GM18861 (cell line): ENCODE measurements at regions not wholly inside any gene's neighbourhood (a gene's known extent, or its start where the extent isn't known, plus 50 kb on each side); places are given as distances from the start of the nearest gene placed in this dataset.
"Not testable (repeated sequence)": the region's sequence is repeated elsewhere in the genome, so short reads cannot be mapped to it uniquely, and the experiment has no call there.

Experiments
- ATAC-seq: cut with Tn5 transposase; IDR thresholded peaks from one replicate; pipeline ENCODE4 v1.9.1; 2021; ENCODE audit not compliant: unreplicated experiment

DNA sequence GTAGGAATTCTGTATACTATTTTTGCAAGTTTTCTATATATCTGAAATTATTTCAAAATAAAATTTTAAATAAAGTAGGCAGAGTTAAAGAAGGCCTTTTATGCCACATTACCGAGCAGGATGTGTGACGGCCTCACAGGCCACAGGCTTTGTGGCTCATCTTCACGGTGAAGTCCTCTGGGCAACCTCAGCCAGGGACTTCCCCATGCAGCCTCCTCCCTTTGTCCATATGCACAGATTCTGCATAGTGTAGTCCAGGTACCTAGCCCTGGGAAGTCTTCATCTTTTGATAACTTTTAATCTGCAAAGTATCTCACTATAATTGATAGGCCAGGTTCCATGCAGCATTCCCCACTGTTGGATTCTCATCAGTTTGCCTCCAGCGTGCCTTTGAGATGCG lies 62.8 kb downstream of the ARHGAP11B start:
- ATAC-seq: not testable (repeated sequence)

DNA sequence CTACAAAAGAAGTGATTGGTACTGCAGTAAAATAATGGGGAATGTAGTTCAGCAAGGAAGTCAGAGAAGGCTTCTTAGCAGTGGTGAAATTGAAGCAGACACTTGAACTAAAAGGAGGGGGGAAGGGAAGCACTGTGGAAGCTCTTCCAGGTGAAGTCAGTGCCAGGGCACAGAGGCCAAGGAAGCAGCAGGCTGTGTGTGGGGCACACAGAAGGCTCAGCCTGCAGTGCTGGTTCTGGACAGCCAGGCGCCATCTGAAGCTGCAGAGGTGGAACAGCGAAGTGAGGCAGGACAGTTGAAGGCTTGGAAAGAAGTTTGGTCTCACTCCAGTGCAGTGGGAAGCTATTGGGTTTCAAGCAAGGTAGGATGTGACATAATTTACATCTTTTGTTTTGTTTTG lies 64.2 kb downstream of the ARHGAP11B start:
- not testable (repeated sequence) for ATAC-seq

DNA sequence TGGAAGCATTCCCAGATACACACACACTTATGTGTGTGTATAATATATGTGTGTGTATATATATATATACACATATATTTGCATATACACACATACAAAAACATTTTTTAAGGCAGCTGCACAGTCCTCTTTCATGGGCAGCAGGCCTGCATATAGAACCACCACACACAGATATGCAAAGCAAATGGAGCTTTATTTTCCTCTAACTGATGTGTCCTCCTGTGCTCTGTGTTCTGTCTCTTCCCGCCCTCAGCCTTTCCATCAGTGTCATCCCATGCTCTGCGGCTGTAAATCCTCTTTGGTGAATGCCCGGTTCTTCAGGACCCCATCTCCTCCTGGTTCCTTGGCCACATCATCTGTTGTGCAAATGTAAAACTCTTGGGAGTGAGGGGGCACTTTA lies 69.9 kb downstream of the ARHGAP11B start:
- ATAC-seq: not testable (repeated sequence)

DNA sequence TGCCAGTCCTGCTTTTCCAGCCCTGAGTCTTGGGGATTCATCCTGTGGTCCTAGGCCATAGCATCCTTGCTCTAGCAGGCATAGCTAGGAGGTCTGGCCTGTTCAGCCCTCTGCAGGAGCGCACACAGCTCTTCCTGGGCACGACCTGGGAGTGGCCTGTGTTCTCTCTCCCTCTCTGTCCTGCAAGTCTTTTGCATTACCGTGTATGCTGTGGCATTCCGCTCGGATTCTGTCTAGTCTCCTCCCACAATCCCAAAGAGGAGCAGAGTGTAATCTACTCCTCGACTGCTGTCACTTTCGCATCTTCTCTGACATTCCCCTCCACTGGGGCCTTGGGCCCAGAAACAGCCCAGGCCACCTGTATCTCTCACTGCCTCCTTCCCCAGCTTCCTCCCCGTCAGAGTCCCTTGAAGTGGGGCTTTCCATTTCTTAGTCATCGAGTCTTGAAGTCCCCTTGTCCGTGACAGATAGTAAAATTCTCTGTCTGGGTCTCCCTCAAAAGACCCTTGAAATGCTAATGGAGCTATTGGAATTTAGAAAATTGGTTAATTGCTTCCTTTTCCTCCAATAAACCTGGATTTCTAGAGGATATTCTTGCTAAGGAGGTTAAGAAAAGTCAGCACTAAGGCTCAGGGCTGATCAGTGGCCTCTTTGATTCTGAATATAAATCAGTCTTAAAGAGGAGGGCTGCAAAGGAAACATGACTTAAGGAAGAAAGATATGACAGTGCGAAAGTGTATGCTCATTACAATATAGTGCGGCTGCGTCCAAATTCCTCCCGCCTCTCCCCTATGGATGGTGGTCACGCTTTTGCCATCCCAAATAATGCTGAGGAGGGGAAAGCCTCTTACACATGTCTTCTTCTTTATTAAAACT lies 70.7 kb downstream of the ARHGAP11B start:
- ATAC-seq: peak; percentile 66

DNA sequence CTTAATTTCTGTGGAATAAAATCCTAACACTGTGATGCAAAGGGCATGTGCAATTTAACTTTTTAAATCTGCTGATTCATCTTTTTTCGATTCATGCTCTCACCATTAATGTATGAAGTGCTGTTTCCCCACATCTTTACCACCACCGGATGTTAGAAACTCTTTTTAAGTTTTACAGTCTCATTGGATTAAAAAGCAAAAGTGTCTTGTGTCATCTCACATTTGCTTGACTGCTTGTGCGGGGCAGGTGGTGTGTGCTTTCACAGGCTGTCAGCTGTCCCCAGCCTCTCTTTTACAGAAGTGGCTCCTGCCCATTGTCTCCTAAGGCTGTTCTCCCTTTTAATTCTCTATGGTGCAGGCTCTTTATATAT lies 71.4 kb downstream of the ARHGAP11B start:
- peak; percentile 64 for ATAC-seq

DNA sequence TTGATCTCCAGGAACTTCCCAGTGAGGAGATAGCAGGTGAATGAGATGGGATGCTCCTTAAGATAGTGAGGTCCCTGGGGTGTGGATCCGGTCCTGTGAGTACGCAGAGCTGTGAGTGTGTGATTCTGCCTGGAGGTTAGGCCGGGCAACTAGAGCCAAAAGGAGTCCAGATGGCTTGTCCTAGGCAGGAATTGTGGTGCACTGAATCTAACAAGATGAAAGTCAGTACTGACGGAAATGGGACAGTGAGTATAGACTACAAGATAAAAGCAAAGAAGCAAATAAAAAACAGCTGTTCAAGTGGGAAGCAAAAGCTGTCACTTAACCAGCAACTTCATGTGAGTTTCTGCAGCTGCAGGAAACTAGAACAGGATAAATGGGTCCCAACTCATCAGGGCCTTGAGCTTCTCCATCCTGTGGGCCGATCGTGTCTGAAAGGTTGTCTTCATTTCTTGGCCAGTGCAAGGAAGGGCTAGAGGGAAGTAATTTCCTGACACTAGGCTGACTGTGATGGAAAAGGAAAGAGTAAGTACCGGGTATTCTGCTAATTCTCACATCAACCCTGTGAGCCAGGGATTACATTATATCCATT lies 74.2 kb downstream of the ARHGAP11B start:
- ATAC-seq: not testable (repeated sequence)

DNA sequence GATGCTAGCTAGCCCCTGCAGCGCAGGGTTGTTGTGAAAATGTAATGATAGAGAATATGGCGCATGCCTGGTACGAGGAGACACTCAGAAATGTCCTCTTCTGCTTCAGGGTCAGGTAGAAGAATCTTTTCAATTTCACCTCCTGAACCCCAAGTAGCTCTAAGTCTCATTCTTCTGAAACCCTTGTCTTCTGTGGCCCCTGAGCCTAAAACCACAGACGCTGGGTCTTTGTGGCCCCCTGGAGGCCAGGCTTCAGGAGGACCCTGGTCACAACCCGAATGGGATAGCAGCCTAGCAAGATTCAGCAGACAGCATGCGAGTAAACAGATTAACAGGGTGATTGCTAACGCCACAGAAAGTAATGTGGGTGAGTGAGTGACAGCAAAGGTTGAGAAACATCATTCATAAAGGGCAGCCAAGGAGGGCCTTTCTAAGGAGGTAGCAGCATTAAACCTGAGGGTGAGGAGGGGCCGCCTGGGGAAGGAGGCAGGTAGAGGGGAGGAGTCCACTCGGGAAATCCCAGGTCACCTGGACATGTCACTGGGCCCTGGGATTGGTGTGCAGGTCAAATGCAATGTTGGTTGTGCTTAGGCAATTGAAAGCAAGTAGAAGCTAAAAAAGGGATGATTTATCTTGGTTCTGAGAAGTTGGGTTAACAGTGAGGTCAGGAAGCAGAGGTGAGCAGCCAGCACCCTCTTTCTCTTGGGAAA lies 82.2 kb downstream of the ARHGAP11B start:
- ATAC-seq: not testable (repeated sequence)

DNA sequence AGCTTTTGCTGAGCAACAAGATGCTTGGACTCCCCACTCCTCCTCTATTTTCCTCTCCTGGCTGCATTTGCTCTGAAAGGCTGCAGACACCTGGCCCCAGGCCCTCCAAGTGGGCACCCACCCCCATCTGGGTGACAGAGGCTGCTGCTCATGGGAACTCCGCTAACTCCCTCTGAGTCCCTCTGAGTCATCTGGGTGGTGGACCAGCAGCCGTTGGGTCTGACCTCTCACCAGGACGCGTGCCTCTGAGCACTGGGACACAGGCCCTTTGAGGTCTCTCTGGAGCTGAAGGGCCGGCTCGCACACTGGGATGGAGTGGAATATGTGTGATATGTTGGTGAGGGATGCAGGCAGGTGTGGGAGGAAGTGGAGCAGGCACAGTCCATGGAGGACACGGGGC lies 82.9 kb downstream of the ARHGAP11B start:
- not testable (repeated sequence) for ATAC-seq

DNA sequence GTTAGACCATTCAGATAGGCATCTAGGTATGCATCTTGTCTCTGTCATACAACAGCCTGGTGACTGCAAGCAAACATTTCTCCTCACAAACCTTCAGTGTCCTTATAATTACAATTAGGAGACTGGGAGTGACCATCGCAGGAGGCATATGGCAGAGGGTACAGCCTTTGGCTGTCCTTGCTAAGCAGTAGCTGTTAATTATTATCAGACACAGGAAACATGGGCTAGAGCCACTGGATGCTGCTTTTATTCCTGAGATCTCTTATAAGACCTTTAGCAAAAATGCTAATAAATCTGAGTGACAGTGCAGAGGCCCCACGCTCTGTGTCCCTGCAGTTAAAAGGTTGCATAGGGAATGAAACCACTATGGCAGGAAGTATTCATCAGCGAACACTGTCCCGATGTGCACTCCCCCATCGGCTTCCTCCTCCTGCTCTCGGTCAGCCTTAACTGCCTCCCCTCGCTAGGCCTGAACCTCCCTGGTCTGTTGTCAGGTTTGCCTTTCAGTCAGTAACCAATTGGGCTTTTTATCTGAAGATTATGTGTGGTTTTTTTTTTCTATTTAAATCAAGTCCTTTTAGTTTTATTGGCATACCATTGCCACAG lies 92.2 kb downstream of the ARHGAP11B start:
- ATAC-seq: peak; percentile 77

DNA sequence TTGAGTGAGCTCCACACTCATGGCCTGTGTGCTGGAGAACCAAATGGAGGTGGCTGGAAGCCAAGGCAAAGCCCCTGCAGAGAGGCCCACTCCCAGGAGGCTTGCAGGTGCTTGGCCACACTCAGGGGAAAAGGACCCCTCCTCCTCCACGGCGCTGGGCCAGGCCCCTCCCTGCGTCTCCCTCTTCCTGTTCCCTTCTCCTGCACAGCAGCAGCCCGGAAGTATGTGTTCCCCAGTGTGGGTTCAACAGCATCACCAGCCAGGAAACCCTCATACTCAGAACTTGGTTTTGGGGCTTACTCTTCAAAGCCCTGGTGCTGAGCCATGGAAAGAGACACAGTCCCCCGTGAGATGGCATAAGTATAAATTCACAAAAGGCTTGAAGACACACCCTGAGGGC lies 93.4 kb downstream of the ARHGAP11B start:
- not testable (repeated sequence) for ATAC-seq

DNA sequence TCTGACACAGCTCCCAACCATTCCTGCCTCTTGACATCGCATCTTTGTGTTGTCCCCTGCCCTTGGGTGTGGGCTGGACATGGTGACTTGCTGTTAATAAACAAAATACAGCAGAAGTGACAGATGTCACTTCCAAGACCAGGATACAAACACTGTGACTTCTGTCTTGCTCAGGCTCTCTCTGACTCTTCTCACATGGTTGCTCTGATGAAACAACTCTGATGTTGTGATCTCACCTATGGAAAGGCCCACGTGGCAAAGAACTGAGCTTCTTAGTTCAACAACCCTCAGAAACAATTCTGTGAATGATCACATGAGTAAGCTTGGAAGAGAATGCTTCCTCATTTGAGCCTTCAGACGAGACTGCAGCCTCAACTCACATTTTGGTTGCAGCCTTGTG lies 94.9 kb downstream of the ARHGAP11B start:
- not testable (repeated sequence) for ATAC-seq

DNA sequence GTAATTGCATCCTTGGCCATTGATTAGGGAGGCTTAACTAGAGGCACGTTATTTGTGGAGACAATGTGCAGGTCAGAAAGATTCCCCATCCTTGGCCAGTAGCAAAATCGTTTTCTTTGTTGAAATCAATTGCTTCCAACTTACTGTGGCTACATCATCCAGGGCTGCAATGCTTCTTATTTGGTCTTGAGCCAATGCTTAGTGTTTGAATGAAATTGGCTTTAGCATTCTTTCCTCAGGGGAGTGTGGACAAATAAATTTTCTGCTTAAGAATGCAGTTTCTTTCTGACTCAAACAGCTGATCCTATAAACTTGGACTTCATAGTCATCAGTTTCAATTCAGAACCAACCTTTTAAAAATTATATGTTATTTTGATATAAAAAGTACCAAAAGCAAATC lies 95.6 kb downstream of the ARHGAP11B start:
- ATAC-seq: not testable (repeated sequence)

DNA sequence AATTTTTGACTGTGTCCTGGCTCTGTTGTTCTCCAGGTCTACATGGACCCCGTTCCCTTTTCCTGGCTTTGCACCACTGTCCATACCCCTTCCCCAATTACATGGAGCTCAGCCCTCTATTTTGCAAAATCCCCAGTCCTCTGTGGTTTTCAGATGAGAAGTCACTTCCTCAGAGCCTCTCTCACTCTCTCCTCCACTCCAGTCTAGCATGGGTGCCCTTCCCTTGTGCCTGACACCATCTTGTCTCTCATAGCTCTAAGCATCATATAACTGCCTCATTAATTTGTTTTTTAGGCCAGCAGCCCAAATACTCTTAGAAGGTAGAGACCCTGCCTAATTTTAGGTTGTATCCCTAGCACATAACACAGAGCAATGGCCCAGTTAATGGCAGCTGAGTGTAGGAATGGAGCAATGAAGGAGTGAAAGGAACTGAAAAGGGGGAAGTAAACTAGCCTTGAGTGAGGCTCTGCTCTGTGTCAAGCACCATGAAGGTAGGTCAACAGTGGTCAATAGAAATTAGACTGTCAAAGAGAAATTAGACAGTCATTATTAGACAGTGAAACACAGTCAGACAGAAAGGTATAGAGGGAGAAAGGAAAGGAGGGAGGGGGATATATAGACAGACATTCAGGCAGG lies 97.7 kb downstream of the ARHGAP11B start:
- not testable (repeated sequence) for ATAC-seq

DNA sequence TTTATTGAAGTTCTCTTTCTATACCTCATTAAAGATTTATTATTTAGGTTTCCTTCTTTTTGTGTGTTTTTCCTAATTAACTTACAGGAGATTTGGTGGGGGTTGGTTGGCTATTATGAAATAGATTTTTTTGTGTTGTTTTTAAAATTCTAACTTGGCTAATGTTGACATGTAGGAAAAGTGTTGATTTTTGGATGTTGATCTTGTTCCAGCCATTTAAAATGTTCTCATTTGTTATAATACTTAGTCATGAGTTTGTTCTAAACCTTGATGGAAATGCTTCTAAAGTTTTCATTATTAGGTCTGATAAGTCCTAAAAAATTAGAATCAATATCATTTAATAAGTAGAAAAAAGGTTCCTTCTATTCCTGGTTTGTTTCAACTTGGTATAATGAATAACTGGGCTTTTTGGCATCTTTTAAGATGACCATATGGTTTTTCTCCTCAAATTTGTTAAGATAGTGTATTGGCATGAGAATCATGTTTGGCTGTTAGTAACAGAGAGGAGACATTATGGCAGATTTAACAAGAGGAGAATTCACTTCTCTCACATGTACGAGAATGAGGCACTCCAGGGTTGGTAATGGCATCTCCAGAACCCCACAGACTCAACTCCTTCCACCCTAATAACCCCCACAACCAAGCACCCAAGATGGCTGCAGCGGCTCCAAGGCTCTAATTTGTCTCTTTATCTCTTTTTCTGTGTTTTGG lies 104.1 kb downstream of the ARHGAP11B start:
- not testable (repeated sequence) for ATAC-seq

DNA sequence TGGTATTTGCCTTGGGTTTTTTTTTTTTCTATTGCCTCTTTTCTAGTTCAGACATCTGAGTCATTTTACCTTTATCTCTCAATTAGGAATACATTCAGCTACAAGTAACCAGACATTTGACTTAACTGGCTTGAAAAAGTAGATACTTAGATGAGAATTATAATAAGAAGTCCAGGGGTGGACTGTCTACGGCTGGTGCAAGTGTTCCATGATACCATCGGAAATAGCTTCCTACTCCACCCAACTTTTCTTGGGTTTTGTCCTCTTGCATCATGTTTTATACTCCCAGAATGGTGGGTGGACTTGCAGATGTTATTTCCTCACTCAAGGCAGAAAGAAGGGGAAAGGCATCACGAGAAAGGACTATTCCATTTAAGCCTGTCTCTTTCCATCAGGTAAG lies 104.7 kb downstream of the ARHGAP11B start:
- ATAC-seq: not testable (repeated sequence)

DNA sequence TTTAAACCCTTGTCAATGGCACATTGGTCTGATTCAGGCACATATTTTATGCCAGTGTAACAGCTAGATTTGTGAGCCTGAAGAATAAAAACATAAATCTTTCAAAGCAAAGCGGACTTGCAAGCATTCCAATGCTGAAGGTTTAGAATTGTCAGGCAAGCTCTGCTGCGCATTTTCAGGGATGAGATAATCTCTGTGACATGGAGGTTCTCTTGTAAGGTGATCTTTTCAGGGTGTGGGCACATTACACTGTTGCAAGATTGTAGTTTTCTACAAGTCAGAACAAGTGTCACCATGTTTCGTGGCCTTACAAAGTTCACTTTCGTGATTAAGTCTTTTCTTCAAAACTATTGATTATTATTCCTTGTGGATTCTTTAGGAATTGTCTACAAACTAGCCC lies 106.2 kb downstream of the ARHGAP11B start:
- not testable (repeated sequence) for ATAC-seq

DNA sequence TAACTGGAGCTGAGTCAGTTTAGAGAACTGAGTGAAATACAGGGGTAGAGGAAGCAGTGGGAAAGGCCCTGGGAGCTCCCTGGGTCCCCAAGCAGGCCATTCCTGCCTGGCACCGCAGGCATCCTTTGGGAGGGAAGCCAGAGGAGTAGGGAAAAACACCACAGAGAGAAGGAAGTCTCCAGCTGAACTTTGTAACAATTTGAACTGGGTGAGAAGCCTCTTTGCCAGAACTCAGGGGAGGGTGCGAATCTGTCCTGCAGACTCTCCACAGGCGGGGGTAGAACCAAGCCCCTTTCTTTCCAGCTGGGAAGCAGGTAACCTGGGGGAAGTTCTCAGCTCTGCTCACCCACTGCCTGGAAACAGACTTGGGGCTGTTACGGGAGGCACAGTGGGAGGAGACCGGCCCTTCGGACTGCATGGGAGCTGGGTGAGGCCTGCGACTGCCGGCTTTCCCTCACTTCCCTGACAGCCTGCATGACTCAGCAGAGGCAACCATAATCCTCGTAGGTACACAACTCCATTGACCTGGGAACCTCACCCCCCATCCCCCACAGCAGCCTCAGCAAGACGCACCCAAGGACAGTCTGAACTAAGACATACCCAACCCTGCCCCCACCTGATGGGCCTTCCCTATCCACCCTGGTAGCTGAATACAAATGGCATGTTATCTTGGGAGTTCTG lies 110.1 kb downstream of the ARHGAP11B start:
- not testable (repeated sequence) for ATAC-seq

DNA sequence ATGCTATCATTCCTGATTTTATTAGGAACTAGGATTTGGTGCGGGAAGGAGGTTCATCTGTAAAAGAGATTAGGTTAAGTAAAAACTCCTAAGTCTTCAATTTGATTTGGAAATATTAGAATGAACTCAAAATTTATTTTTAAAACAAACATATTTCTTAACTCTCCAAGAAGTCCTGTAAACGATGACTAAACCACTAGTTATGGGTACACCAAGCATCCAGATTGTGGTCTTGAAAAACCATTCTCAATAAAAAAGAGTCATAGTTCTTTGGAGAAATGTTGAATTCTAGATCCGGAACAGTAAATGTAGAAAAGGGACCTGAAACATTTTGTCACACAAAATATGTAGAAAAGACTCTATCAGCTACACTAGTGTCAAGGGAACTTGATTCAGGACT lies 116.9 kb downstream of the ARHGAP11B start:
- ATAC-seq: not testable (repeated sequence)

DNA sequence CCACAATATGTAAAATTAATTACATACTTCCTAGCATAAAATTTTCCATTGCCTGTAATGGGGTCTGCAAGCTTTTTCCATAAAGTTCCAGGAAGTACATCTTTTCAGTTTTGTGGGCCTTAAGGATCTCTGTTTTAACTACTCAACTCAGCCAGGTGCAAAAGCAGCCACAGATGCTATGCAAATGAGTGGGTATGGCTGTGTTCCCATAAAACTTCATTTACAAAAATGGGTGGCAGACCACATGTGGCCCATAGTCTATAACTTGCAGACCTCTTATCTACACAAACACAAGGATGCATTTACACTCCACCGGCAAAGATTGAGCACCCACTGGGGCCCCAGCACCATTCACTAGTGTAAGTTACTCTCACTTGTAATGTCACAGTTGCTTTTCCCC lies 123.1 kb downstream of the ARHGAP11B start:
- not testable (repeated sequence) for ATAC-seq
